HS-5 (cell line): ENCODE measurements at regions not wholly inside any gene's neighbourhood (a gene's known extent, or its start where the extent isn't known, plus 50 kb on each side); places are given as distances from the start of the nearest gene placed in this dataset.

Experiments
- DNase-seq: peaks from one replicate; pipeline ENCODE4 v3.0.0-alpha.2; 2012; ENCODE audit warnings: low read depth

GRCh38 chr13:80666782-80667552 is 326.0 kb upstream of the SPRY2 start:
- peak; percentile 1 for DNase-seq

GRCh38 chr13:80665792-80666333 is 324.9 kb upstream of the SPRY2 start:
- DNase-seq, result no peak

- DNase-seq, result no peak
These were observed 324.0 kb upstream of the SPRY2 start for GRCh38 chr13:80664950-80665349.

GRCh38 chr13:80663788-80664187 is 322.9 kb upstream of the SPRY2 start:
- no peak for DNase-seq

GRCh38 chr13:80658705-80659104 is 317.8 kb upstream of the SPRY2 start:
- no peak for DNase-seq

GRCh38 chr13:80656512-80656904 is 315.6 kb upstream of the SPRY2 start:
- DNase-seq, result no peak

- DNase-seq, result no peak
These were observed 315.0 kb upstream of the SPRY2 start for GRCh38 chr13:80655778-80656511.

- DNase-seq, result no peak
These were observed 313.8 kb upstream of the SPRY2 start for GRCh38 chr13:80654638-80655249.

GRCh38 chr13:80649274-80649673 is 308.3 kb upstream of the SPRY2 start:
- DNase-seq, result no peak

- DNase-seq, result no peak
These were observed 301.7 kb upstream of the SPRY2 start for GRCh38 chr13:80642641-80643040.

- DNase-seq, result no peak
These were observed 292.3 kb upstream of the SPRY2 start for GRCh38 chr13:80633251-80633650.

- DNase-seq, result no peak
These were observed 289.8 kb upstream of the SPRY2 start for GRCh38 chr13:80630685-80631121.

GRCh38 chr13:80618781-80619180 is 277.9 kb upstream of the SPRY2 start:
- no peak for DNase-seq

GRCh38 chr13:80612804-80613203 is 271.9 kb upstream of the SPRY2 start:
- DNase-seq, result no peak

- DNase-seq, result no peak
These were observed 270.4 kb upstream of the SPRY2 start for GRCh38 chr13:80611310-80611709.

GRCh38 chr13:80605716-80606115 is 264.8 kb upstream of the SPRY2 start:
- no peak for DNase-seq

GRCh38 chr13:80605011-80605410 is 264.1 kb upstream of the SPRY2 start:
- no peak for DNase-seq

- no peak for DNase-seq
These were observed 263.2 kb upstream of the SPRY2 start for GRCh38 chr13:80604098-80604497.

GRCh38 chr13:80603351-80603750 is 262.4 kb upstream of the SPRY2 start:
- no peak for DNase-seq

- no peak for DNase-seq
These were observed 258.8 kb upstream of the SPRY2 start for GRCh38 chr13:80599765-80600164.

GRCh38 chr13:80598189-80598588 is 257.3 kb upstream of the SPRY2 start:
- DNase-seq, result no peak

GRCh38 chr13:80591976-80592740 is 251.2 kb upstream of the SPRY2 start:
- DNase-seq, result no peak
